C1 segment of cervical spinal cord (tissue), 14 donors: ENCODE measurements at regions not wholly inside any gene's neighbourhood (a gene's known extent, or its start where the extent isn't known, plus 50 kb on each side); places are given as distances from the start of the nearest gene placed in this dataset.

ENCODE experiments used
- DNase-seq, 14 donors: peaks; one replicate each; lab custom pipeline; 2025; lab: John Stamatoyannopoulos, UW

GRCh38 chrY:12559007-12559406 is 142.0 kb upstream of the USP9Y start:
- no peak for DNase-seq

- no peak for DNase-seq
These were observed 124.8 kb upstream of the USP9Y start for GRCh38 chrY:12576278-12576677.

GRCh38 chrY:12593532-12594216 is 107.4 kb upstream of the USP9Y start:
- DNase-seq, result no peak

GRCh38 chrY:12598783-12599182 is 102.2 kb upstream of the USP9Y start:
- DNase-seq, result no peak

- DNase-seq, result no peak
These were observed 95.6 kb upstream of the USP9Y start for GRCh38 chrY:12605426-12605825.

- DNase-seq, result no peak
These were observed 90.2 kb upstream of the USP9Y start for GRCh38 chrY:12610861-12611260.

GRCh38 chrY:12615733-12616446 is 85.1 kb upstream of the USP9Y start:
- no peak for DNase-seq

- no peak for DNase-seq
These were observed 79.5 kb upstream of the USP9Y start for GRCh38 chrY:12621454-12622081.

- DNase-seq, result no peak
These were observed 77.8 kb upstream of the USP9Y start for GRCh38 chrY:12623204-12623603.

- DNase-seq, result no peak
These were observed 58.0 kb upstream of the USP9Y start for GRCh38 chrY:12642986-12643385.

GRCh38 chrY:12643693-12644348 is 57.2 kb upstream of the USP9Y start:
- DNase-seq, result no peak

GRCh38 chrY:12651095-12651494 is 49.9 kb upstream of the USP9Y start:
- no peak for DNase-seq
